Ovary (tissue), 7 donors: ENCODE measurements at regions not wholly inside any gene's neighbourhood (a gene's known extent, or its start where the extent isn't known, plus 50 kb on each side); places are given as distances from the start of the nearest gene placed in this dataset.

Experiments
- DNase-seq, 5 donors: peaks; one replicate each; pipeline ENCODE4 v3.0.0-alpha.2; 2019 to 2020
- H3K27ac ChIP-seq, 2 donors: fragments of 200-600 bp; one replicate each; pipeline versions ENCODE4 v1.5.1 to v1.8.0; 2019 to 2022
- H3K27me3 ChIP-seq: fragments of 200-600 bp; one replicate; pipeline ENCODE4 v1.8.0; 2022
- H3K36me3 ChIP-seq: fragments of 200-600 bp; sonication (generic); one replicate; pipeline ENCODE4 v1.5.1; 2019
- H3K4me1 ChIP-seq: one replicate; pipeline ENCODE4 v1.8.1; 2013; ENCODE audit warnings: mild to moderate bottlenecking, moderate library complexity; ENCODE audit not compliant: insufficient read depth
- H3K4me3 ChIP-seq: fragments of 200-600 bp; sonication (generic); one replicate; pipeline ENCODE4 v1.5.1; 2017
- H3K9me3 ChIP-seq, 2 donors: fragments of 200-600 bp in 1 of 2; sonication (generic) in 1 of 2; one replicate each; pipeline versions ENCODE4 v1.5.1 to v1.8.1; 2013 to 2019; ENCODE audit warnings: mild to moderate bottlenecking in 1 of 2, moderate library complexity in 1 of 2
- CTCF ChIP-seq, 3 donors: fragments of 450-650 bp in 2 of 3; fragments of 200-600 bp in 1 of 3; IDR thresholded peaks; one replicate each; pipeline versions ENCODE4 v1.5.1 to v1.8.0; 2016 to 2022; ENCODE audit warnings: antibody characterized with exemption in 3 of 3, mild to moderate bottlenecking in 1 of 3
- EP300 ChIP-seq: sonication (generic); formaldehyde crosslinking; IDR thresholded peaks from one replicate; pipeline ENCODE4 v1.6.1; 2017; ENCODE audit warnings: antibody characterized with exemption
- POLR2A ChIP-seq: fragments of 450-650 bp; IDR thresholded peaks from one replicate; pipeline ENCODE4 v1.6.1; 2017; ENCODE audit warnings: antibody characterized with exemption, mild to moderate bottlenecking, moderate library complexity
- WGBS, 3 donors: extraction: QIAGEN DNeasy Blood & Tissue Kit in 1 of 3; methylation state at CpG; one replicate each; pipeline versions ENCODE4 v1.1.5 to v1.1.7; 2013 to 2017; 5-methylcytosine and 5-hydroxymethylcytosine counted together
- intact Hi-C, 4 donors: fragments of 100-400 bp; cut with DNase I; formaldehyde crosslinking; loops; one replicate each; pipeline versions ENCODE4 v1.11.0 to v1.15.1; 2022 to 2023
- donor health status: DM: no; HTN: no; CAD: no; lungs with moderate emphysema.
- donor health status: DM: no; HTN: no; CAD: no.
- donor health status: Bipolar disorder and iron deficiency.
- donor health status: DM: no; HTN: no; CAD: no.
- donor health status: DM: yes; HTN: yes; CAD: no.

- intact Hi-C loops: no loop called here
- Histone ChIP-seq H3K27ac (no peak overlapping the region), H3K4me1 (no peaks in the 10 kb centered on the region), H3K27me3 (no peaks in the 10 kb centered on the region), H3K9me3 (no peaks in the 10 kb centered on the region), H3K4me3 (no peak overlapping the region), H3K36me3 (no peaks in the 10 kb centered on the region)
- 50 to 62% (median 56%) methylated on average over 16 to 17 of the region's 17 CpGs for WGBS, 3 donors
- TF ChIP-seq POLR2A (no peak), EP300 (no peak), CTCF (IDR thresholded peaks at IDR 0.05) (no peak)
- DNase-seq: no peak
These were observed 65.1 kb upstream of the LCTL start for GRCh38 chr15:66630801-66631351.

GRCh38 chr15:66631616-66632263 lies 65.9 kb upstream of the LCTL start:
- Histone ChIP-seq H3K36me3 (no peaks in the 10 kb centered on the region), H3K4me3 (no peak overlapping the region), H3K27me3 (no peaks in the 10 kb centered on the region), H3K4me1 (no peaks in the 10 kb centered on the region), H3K27ac (no peak overlapping the region), H3K9me3 (no peaks in the 10 kb centered on the region)
- no peak for TF ChIP-seq POLR2A
- no peak for TF ChIP-seq EP300
- no peak for TF ChIP-seq CTCF (IDR thresholded peaks at IDR 0.05)
- WGBS, 3 donors: 74 to 88% (median 78%) methylated on average over 7 of the region's 7 CpGs
- DNase-seq: no peak
- intact Hi-C loops: no loop called here

GRCh38 chr15:66633041-66633937 lies 67.5 kb upstream of the LCTL start:
- TF ChIP-seq POLR2A (no peak), CTCF (IDR thresholded peaks at IDR 0.05) (no peak), EP300 (no peak)
- H3K9me3 ChIP-seq: no peaks in the 10 kb centered on the region
- no peaks in the 10 kb centered on the region for H3K36me3 ChIP-seq
- H3K4me3 ChIP-seq: no peak overlapping the region
- DNase-seq: no peak
- WGBS, 3 donors: 66 to 82% (median 70%) methylated on average over 18 to 19 of the region's 19 CpGs
- intact Hi-C loops: no loop called here
- H3K27ac ChIP-seq: no peak overlapping the region
- no peaks in the 10 kb centered on the region for H3K4me1 ChIP-seq
- H3K27me3 ChIP-seq: no peaks in the 10 kb centered on the region

- Histone ChIP-seq H3K36me3 (no peaks in the 10 kb centered on the region), H3K4me3 (no peak overlapping the region), H3K9me3 (no peaks in the 10 kb centered on the region), H3K27me3 (no peaks in the 10 kb centered on the region), H3K27ac (no peak overlapping the region), H3K4me1 (no peaks in the 10 kb centered on the region)
- WGBS, 3 donors: 88 to 96% (median 95%) methylated on average over 3 of the region's 3 CpGs
- TF ChIP-seq POLR2A (no peak), EP300 (no peak), CTCF (IDR thresholded peaks at IDR 0.05) (no peak)
- intact Hi-C loops: no loop called here
- DNase-seq: no peak
These were observed 68.1 kb upstream of the LCTL start for GRCh38 chr15:66633938-66634250.
